DOHH2 (cell line): ENCODE measurements at regions not wholly inside any gene's neighbourhood (a gene's known extent, or its start where the extent isn't known, plus 50 kb on each side); places are given as distances from the start of the nearest gene placed in this dataset.
"Not testable (repeated sequence)": the region's sequence is repeated elsewhere in the genome, so short reads cannot be mapped to it uniquely, and the experiment has no call there.

Experiments used
- H3F3A ChIP-seq: fragments of 200-600 bp; sonication (generic), shearing (Covaris generic); 2 replicates; pipeline ENCODE4 v1.6.0; 2016; ENCODE audit warnings: antibody characterized with exemption, mild to moderate bottlenecking; ENCODE audit not compliant: control insufficient read depth, insufficient read depth
- H3K27ac ChIP-seq: fragments of 200-600 bp; sonication (generic); 2 replicates; pipeline ENCODE4 v1.5.1; 2014; ENCODE audit warnings: low read depth, mild to moderate bottlenecking, low read length, moderate library complexity
- H3K27me3 ChIP-seq: fragments of 200-600 bp; sonication (generic); 2 replicates; pipeline ENCODE4 v1.6.1; 2014; ENCODE audit warnings: mild to moderate bottlenecking, low read length, mixed read lengths; ENCODE audit not compliant: control insufficient read depth
- H3K36me3 ChIP-seq: fragments of 200-600 bp; sonication (generic); 2 replicates; pipeline ENCODE4 v1.6.1; 2014; ENCODE audit warnings: mild to moderate bottlenecking, low read length, moderate library complexity, mixed read lengths; ENCODE audit not compliant: control insufficient read depth
- H3K4me1 ChIP-seq: fragments of 200-600 bp; sonication (generic); 2 replicates; pipeline ENCODE4 v1.6.1; 2014; ENCODE audit warnings: mild to moderate bottlenecking, low read length, mixed read lengths; ENCODE audit not compliant: control insufficient read depth
- H3K4me2 ChIP-seq: fragments of 200-600 bp; sonication (generic); 2 replicates; pipeline ENCODE4 v1.6.0; 2014; ENCODE audit warnings: mild to moderate bottlenecking, low read length, moderate library complexity
- H3K4me3 ChIP-seq: fragments of 200-600 bp; sonication (generic); 2 replicates; pipeline ENCODE4 v1.5.1; 2014; ENCODE audit warnings: mild to moderate bottlenecking, low read length, mixed read lengths
- H3K79me2 ChIP-seq: fragments of 200-600 bp; sonication (generic); 2 replicates; pipeline ENCODE4 v1.6.1; 2014; ENCODE audit warnings: mild to moderate bottlenecking, low read length, mixed read lengths; ENCODE audit not compliant: control insufficient read depth
- H3K9me2 ChIP-seq: fragments of 200-600 bp; sonication (generic); replicated peaks from 2 replicates; pipeline ENCODE4 v1.6.1; 2014; ENCODE audit warnings: mild to moderate bottlenecking, low read length, mixed read lengths; ENCODE audit not compliant: control insufficient read depth
- H3K9me3 ChIP-seq: fragments of 200-600 bp; sonication (generic); 2 replicates; pipeline ENCODE4 v1.6.1; 2014; ENCODE audit warnings: antibody characterized with exemption, low read length, mixed read lengths; ENCODE audit not compliant: control insufficient read depth, insufficient read depth
- H4K20me1 ChIP-seq: fragments of 200-600 bp; sonication (generic); 2 replicates; pipeline ENCODE4 v1.6.0; 2014; ENCODE audit warnings: low read depth, mild to moderate bottlenecking, antibody characterized with exemption, low read length, moderate library complexity; ENCODE audit not compliant: control insufficient read depth, insufficient read depth
- EZH2phosphoT487 ChIP-seq: fragments of 200-600 bp; sonication (generic); IDR thresholded peaks from 2 replicates; pipeline ENCODE4 v1.6.1; 2017; ENCODE audit warnings: borderline replicate concordance, mild to moderate bottlenecking, antibody characterized with exemption, low read length, moderate library complexity, mixed read lengths
- TF ChIP-seq, protein P1 (sequence below): fragments of 200-600 bp; sonication (generic); IDR thresholded peaks from one replicate; pipeline ENCODE4 v1.5.1; 2014; ENCODE audit warnings: antibody characterized with exemption, mild to moderate bottlenecking, low read depth, low read length; ENCODE audit not compliant: poor library complexity, severe bottlenecking

DNA sequence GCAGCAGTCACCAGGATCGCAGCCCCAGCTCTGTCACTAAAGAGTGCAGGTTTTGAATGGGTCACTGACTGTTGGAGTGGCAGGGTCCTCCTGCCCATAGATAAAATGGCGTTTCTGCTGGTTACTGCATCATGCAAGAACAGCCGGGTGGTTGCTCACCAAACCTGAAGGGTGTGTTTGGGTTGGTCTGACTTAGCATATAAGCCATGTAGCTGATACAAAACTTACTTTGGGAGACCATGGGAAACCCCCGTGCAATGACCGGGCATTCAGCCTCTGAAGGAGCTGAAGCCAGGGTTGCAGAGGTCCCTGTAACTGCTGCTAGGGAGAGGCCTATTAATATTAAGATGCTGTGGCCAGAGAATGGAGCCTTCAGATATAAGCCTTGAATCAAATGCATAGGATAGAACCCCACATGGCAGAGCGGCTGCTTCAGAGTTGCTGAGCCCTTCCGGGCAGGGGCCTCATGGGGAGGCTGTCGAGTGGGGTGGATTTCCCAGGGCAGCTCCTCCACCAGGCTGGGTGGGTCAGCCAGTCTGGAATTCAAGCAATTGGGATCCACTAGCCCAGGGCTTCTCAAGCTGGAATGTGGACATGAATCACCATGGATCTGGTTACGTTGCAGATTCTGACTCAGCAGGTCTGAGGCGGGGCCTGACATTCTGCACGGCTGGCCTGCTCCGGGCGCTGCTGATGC is 70.9 kb upstream of the CTBP2 start:
- Histone ChIP-seq H3K79me2 (no peaks in the 10 kb centered on the region), H3K4me2 (no peak overlapping the region), H3K9me2 (no peaks in the 10 kb centered on the region), H3K9me3 (no peaks in the 10 kb centered on the region), H3K27me3 (no peaks in the 10 kb centered on the region; the same call in 1 of the 2 replicates), H3K4me3 (no peak overlapping the region), H3K36me3 (no peaks in the 10 kb centered on the region), H3F3A (no peaks in the 10 kb centered on the region), H3K27ac (no peak overlapping the region), H4K20me1 (no peaks in the 10 kb centered on the region), H3K4me1 (no peaks in the 10 kb centered on the region)
- TF ChIP-seq, protein P1, sequence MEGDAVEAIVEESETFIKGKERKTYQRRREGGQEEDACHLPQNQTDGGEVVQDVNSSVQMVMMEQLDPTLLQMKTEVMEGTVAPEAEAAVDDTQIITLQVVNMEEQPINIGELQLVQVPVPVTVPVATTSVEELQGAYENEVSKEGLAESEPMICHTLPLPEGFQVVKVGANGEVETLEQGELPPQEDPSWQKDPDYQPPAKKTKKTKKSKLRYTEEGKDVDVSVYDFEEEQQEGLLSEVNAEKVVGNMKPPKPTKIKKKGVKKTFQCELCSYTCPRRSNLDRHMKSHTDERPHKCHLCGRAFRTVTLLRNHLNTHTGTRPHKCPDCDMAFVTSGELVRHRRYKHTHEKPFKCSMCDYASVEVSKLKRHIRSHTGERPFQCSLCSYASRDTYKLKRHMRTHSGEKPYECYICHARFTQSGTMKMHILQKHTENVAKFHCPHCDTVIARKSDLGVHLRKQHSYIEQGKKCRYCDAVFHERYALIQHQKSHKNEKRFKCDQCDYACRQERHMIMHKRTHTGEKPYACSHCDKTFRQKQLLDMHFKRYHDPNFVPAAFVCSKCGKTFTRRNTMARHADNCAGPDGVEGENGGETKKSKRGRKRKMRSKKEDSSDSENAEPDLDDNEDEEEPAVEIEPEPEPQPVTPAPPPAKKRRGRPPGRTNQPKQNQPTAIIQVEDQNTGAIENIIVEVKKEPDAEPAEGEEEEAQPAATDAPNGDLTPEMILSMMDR: no peak
- TF ChIP-seq EZH2phosphoT487: no peak

DNA sequence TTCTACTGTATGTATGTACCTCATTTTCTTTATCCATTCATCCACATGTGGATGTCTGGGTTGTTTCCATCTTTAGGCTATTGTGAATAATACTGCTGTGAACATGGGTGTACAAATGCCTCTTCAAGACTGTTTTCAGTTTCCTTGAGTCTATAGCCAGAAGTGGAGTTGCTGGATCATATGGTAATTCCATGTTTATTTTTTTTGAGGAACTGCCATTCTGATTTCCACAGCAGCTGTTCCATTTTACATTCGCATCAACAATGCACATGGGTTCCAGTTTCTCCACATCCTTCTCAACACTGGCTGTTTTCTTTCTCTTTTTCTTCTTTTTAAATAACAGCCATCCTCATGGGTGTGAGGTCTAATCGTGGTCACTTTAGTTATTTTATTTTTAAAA is 69.9 kb upstream of the CTBP2 start:
- Histone ChIP-seq H3K27ac (no peak overlapping the region), H3K4me2 (no peak overlapping the region), H3K36me3 (no peaks in the 10 kb centered on the region), H3K27me3 (no peaks in the 10 kb centered on the region; the same call in 1 of the 2 replicates), H3K9me2 (no peaks in the 10 kb centered on the region), H3K9me3 (no peaks in the 10 kb centered on the region), H3F3A (no peaks in the 10 kb centered on the region), H3K79me2 (no peaks in the 10 kb centered on the region), H3K4me3 (no peak overlapping the region), H4K20me1 (no peaks in the 10 kb centered on the region), H3K4me1 (no peaks in the 10 kb centered on the region)
- no peak for TF ChIP-seq EZH2phosphoT487
- TF ChIP-seq, protein P1: no peak

DNA sequence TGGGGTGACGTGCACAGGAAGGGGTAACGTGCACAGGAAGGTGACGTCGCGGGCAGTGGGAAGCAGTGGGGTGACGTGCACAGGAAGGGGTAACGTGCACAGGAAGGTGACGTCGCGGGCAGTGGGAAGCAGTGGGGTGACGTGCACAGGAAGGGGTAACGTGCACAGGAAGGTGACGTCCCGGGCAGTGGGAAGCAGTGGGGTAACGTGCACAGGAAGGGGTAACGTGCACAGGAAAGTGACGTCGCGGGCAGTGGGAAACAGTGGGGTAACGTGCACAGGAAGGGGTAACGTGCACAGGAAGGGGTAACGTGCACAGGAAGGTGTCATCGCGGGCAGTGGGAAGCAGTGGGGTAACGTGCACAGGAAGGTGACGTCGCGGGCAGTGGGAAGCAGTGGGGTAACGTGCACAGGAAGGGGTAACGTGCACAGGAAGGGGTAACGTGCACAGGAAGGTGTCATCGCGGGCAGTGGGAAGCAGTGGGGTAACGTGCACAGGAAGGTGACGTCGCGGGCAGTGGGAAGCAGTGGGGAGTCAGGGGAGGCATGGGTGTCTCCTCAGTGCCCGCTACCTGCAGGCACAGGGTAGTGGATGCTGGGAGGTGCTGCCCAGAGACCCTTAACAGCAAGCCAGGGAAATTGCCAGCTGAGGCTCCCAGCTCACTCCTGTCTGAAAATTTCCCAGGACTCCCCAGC is 68.0 kb upstream of the CTBP2 start:
- not testable (repeated sequence) for H3K27me3 ChIP-seq, H4K20me1 ChIP-seq, H3K36me3 ChIP-seq, H3K4me3 ChIP-seq, H3K9me3 ChIP-seq, H3K9me2 ChIP-seq, H3K4me2 ChIP-seq, H3K4me1 ChIP-seq, H3K27ac ChIP-seq, H3K79me2 ChIP-seq, H3F3A ChIP-seq

DNA sequence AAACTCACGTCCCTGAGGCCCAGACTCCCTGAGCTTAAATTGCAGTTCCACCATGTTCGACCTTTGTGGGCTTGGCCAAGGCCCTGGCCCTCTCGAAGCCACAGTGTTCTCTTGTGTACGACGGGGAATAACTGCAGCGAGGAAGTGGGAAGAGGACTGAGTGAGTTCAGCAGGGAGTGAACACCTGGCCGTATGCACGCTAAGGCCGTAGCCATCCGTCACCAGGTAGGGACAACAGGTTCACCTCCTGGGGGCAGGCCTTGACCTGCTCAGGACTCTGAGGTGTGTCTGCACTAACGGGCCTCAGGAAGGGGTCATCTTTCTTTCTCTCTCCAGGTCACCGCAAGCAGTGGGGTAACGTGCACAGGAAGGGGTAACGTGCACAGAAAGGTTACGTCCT is 67.2 kb upstream of the CTBP2 start:
- H3K27me3 ChIP-seq: no peaks in the 10 kb centered on the region
- no peaks in the 10 kb centered on the region for H3F3A ChIP-seq
- TF ChIP-seq, protein P1: no peak
- TF ChIP-seq EZH2phosphoT487: no peak
- H3K79me2 ChIP-seq: no peaks in the 10 kb centered on the region
- H3K36me3 ChIP-seq: no peaks in the 10 kb centered on the region
- H3K9me2 ChIP-seq: no peaks in the 10 kb centered on the region
- H3K27ac ChIP-seq: no peak overlapping the region
- H3K4me2 ChIP-seq: no peak overlapping the region
- H3K9me3 ChIP-seq: no peaks in the 10 kb centered on the region
- H4K20me1 ChIP-seq: no peaks in the 10 kb centered on the region
- no peaks in the 10 kb centered on the region for H3K4me1 ChIP-seq
- H3K4me3 ChIP-seq: no peak overlapping the region
